ENCODE measurements at regions not wholly inside any gene's neighbourhood (a gene's known extent, or its start where the extent isn't known, plus 50 kb on each side); places are given as distances from the start of the nearest gene placed in this dataset.

- H3K36me3 ChIP-seq (ENCODE audit: control insufficient read depth, insufficient read depth, low read length) = no peaks in the 10 kb centered on the region
- H3K4me3 ChIP-seq (ENCODE audit: low read depth, low read length) = no peak overlapping the region
- no peaks in the 10 kb centered on the region for H3K4me1 ChIP-seq (ENCODE audit: control insufficient read depth, insufficient read depth, low read length)
- WGBS (ENCODE audit: insufficient coverage) = 70% methylated on average over 1 of the region's 3 CpGs
- H3K27ac ChIP-seq (ENCODE audit: low read depth, low read length) = no peak overlapping the region
- no peak for DNase-seq (ENCODE audit: low read depth in 4 of 6, low spot score in 6 of 6)
- no peaks in the 10 kb centered on the region for H3K27me3 ChIP-seq (ENCODE audit: control insufficient read depth, insufficient read depth, low read length)
- no peaks in the 10 kb centered on the region for H3K9me3 ChIP-seq (ENCODE audit: control insufficient read depth, insufficient read depth, low read length)
Observed at GRCh38 chr10:117472872-117473271, 69.7 kb upstream of the EMX2 start.

GRCh38 chr10:117471344-117471874 lies 71.1 kb upstream of the EMX2 start:
- 80% methylated on average over 1 of the region's 3 CpGs for WGBS (ENCODE audit: insufficient coverage)
- H3K27ac ChIP-seq (ENCODE audit: low read depth, low read length) = no peak overlapping the region
- H3K4me1 ChIP-seq (ENCODE audit: control insufficient read depth, insufficient read depth, low read length) = no peaks in the 10 kb centered on the region
- H3K27me3 ChIP-seq (ENCODE audit: control insufficient read depth, insufficient read depth, low read length) = no peaks in the 10 kb centered on the region
- no peak for DNase-seq (ENCODE audit: low read depth in 4 of 6, low spot score in 6 of 6)
- no peaks in the 10 kb centered on the region for H3K9me3 ChIP-seq (ENCODE audit: control insufficient read depth, insufficient read depth, low read length)
- no peak overlapping the region for H3K4me3 ChIP-seq (ENCODE audit: low read depth, low read length)
- no peaks in the 10 kb centered on the region for H3K36me3 ChIP-seq (ENCODE audit: control insufficient read depth, insufficient read depth, low read length)

GRCh38 chr10:117470733-117471132 lies 71.8 kb upstream of the EMX2 start:
- Histone ChIP-seq H3K27ac (ENCODE audit: low read depth, low read length) (no peak overlapping the region), H3K27me3 (ENCODE audit: control insufficient read depth, insufficient read depth, low read length) (no peaks in the 10 kb centered on the region), H3K36me3 (ENCODE audit: control insufficient read depth, insufficient read depth, low read length) (no peaks in the 10 kb centered on the region), H3K4me1 (ENCODE audit: control insufficient read depth, insufficient read depth, low read length) (no peaks in the 10 kb centered on the region), H3K9me3 (ENCODE audit: control insufficient read depth, insufficient read depth, low read length) (no peaks in the 10 kb centered on the region), H3K4me3 (ENCODE audit: low read depth, low read length) (no peak overlapping the region)
- WGBS (ENCODE audit: insufficient coverage) = no CpG with 5 or more reads among the region's 5 CpGs
- no peak for DNase-seq (ENCODE audit: low read depth in 4 of 6, low spot score in 6 of 6)

- no peak for DNase-seq (ENCODE audit: low read depth in 4 of 6, low spot score in 6 of 6)
- Histone ChIP-seq H3K27me3 (ENCODE audit: control insufficient read depth, insufficient read depth, low read length) (no peaks in the 10 kb centered on the region), H3K4me3 (ENCODE audit: low read depth, low read length) (no peak overlapping the region), H3K4me1 (ENCODE audit: control insufficient read depth, insufficient read depth, low read length) (no peaks in the 10 kb centered on the region), H3K27ac (ENCODE audit: low read depth, low read length) (no peak overlapping the region), H3K9me3 (ENCODE audit: control insufficient read depth, insufficient read depth, low read length) (no peaks in the 10 kb centered on the region), H3K36me3 (ENCODE audit: control insufficient read depth, insufficient read depth, low read length) (no peaks in the 10 kb centered on the region)
- WGBS (ENCODE audit: insufficient coverage) = 100% methylated on average over 1 of the region's 3 CpGs
Observed at GRCh38 chr10:117468665-117469064, 73.9 kb upstream of the EMX2 start.

- H3K4me1 ChIP-seq (ENCODE audit: control insufficient read depth, insufficient read depth, low read length) = peaks cover 5% of the 10 kb centered on the region
- H3K27me3 ChIP-seq (ENCODE audit: control insufficient read depth, insufficient read depth, low read length) = no peaks in the 10 kb centered on the region
- H3K27ac ChIP-seq (ENCODE audit: low read depth, low read length) = no peak overlapping the region
- no CpG with 5 or more reads among the region's 2 CpGs for WGBS (ENCODE audit: insufficient coverage)
- no peak overlapping the region for H3K4me3 ChIP-seq (ENCODE audit: low read depth, low read length)
- no peak for DNase-seq (ENCODE audit: low read depth in 4 of 6, low spot score in 6 of 6)
- no peaks in the 10 kb centered on the region for H3K9me3 ChIP-seq (ENCODE audit: control insufficient read depth, insufficient read depth, low read length)
- no peaks in the 10 kb centered on the region for H3K36me3 ChIP-seq (ENCODE audit: control insufficient read depth, insufficient read depth, low read length)
Observed at GRCh38 chr10:117464176-117464575, 78.4 kb upstream of the EMX2 start.

- no peaks in the 10 kb centered on the region for H3K9me3 ChIP-seq (ENCODE audit: control insufficient read depth, insufficient read depth, low read length)
- no peak overlapping the region for H3K4me3 ChIP-seq (ENCODE audit: low read depth, low read length)
- no peaks in the 10 kb centered on the region for H3K27me3 ChIP-seq (ENCODE audit: control insufficient read depth, insufficient read depth, low read length)
- no CpG with 5 or more reads among the region's 1 CpG for WGBS (ENCODE audit: insufficient coverage)
- DNase-seq (ENCODE audit: low read depth in 4 of 6, low spot score in 6 of 6) = no peak
- H3K27ac ChIP-seq (ENCODE audit: low read depth, low read length) = no peak overlapping the region
- H3K36me3 ChIP-seq (ENCODE audit: control insufficient read depth, insufficient read depth, low read length) = no peaks in the 10 kb centered on the region
- peaks cover 5% of the 10 kb centered on the region for H3K4me1 ChIP-seq (ENCODE audit: control insufficient read depth, insufficient read depth, low read length)
Observed at GRCh38 chr10:117463545-117463920, 79.0 kb upstream of the EMX2 start.

GRCh38 chr10:117462816-117463544 lies 79.6 kb upstream of the EMX2 start:
- DNase-seq (ENCODE audit: low read depth in 4 of 6, low spot score in 6 of 6) = no peak
- Histone ChIP-seq H3K27me3 (ENCODE audit: control insufficient read depth, insufficient read depth, low read length) (no peaks in the 10 kb centered on the region), H3K27ac (ENCODE audit: low read depth, low read length) (no peak overlapping the region), H3K9me3 (ENCODE audit: control insufficient read depth, insufficient read depth, low read length) (no peaks in the 10 kb centered on the region), H3K4me3 (ENCODE audit: low read depth, low read length) (no peak overlapping the region), H3K36me3 (ENCODE audit: control insufficient read depth, insufficient read depth, low read length) (no peaks in the 10 kb centered on the region), H3K4me1 (ENCODE audit: control insufficient read depth, insufficient read depth, low read length) (peaks cover 5% of the 10 kb centered on the region)
- 100% methylated on average over 1 of the region's 1 CpG for WGBS (ENCODE audit: insufficient coverage)

GRCh38 chr10:117462424-117462792 lies 80.1 kb upstream of the EMX2 start:
- Histone ChIP-seq H3K27me3 (ENCODE audit: control insufficient read depth, insufficient read depth, low read length) (no peaks in the 10 kb centered on the region), H3K36me3 (ENCODE audit: control insufficient read depth, insufficient read depth, low read length) (no peaks in the 10 kb centered on the region), H3K27ac (ENCODE audit: low read depth, low read length) (no peak overlapping the region), H3K4me1 (ENCODE audit: control insufficient read depth, insufficient read depth, low read length) (peaks cover 5% of the 10 kb centered on the region), H3K9me3 (ENCODE audit: control insufficient read depth, insufficient read depth, low read length) (no peaks in the 10 kb centered on the region), H3K4me3 (ENCODE audit: low read depth, low read length) (no peak overlapping the region)
- no peak for DNase-seq (ENCODE audit: low read depth in 4 of 6, low spot score in 6 of 6)
- WGBS (ENCODE audit: insufficient coverage) = 70% methylated on average over 4 of the region's 6 CpGs

- DNase-seq (ENCODE audit: low read depth in 4 of 6, low spot score in 6 of 6) = peak in 1 of 6 donors; percentile 24
- H3K27ac ChIP-seq (ENCODE audit: low read depth, low read length) = no peak overlapping the region
- WGBS (ENCODE audit: insufficient coverage) = 37% methylated on average over 3 of the region's 7 CpGs
Observed at GRCh38 chr10:117461766-117462423, 80.7 kb upstream of the EMX2 start.

More at GRCh38 chr10:117461766-117462423, 80.7 kb upstream of the EMX2 start:
- Histone ChIP-seq H3K9me3 (ENCODE audit: control insufficient read depth, insufficient read depth, low read length) (no peaks in the 10 kb centered on the region), H3K36me3 (ENCODE audit: control insufficient read depth, insufficient read depth, low read length) (no peaks in the 10 kb centered on the region), H3K4me1 (ENCODE audit: control insufficient read depth, insufficient read depth, low read length) (peaks cover 5% of the 10 kb centered on the region), H3K4me3 (ENCODE audit: low read depth, low read length) (no peak overlapping the region), H3K27me3 (ENCODE audit: control insufficient read depth, insufficient read depth, low read length) (no peaks in the 10 kb centered on the region)

All from spinal cord (tissue), 9 donors.